Mesendoderm (in vitro differentiated cells): ENCODE measurements at regions not wholly inside any gene's neighbourhood (a gene's known extent, or its start where the extent isn't known, plus 50 kb on each side); places are given as distances from the start of the nearest gene placed in this dataset.
A peak's percentile ranks its signal among the peaks of the same experiment; 100 is the strongest.

Source experiments
- DNase-seq: peaks from one replicate; pipeline ENCODE4 v3.0.0; 2013
- H2AK5ac ChIP-seq: 2 replicates; pipeline ENCODE4 v1.6.1; 2013; ENCODE audit warnings: low read length, inconsistent platforms
- H2BK120ac ChIP-seq: 2 replicates; pipeline ENCODE4 v1.6.1; 2013; ENCODE audit warnings: low read depth, mild to moderate bottlenecking, low read length, moderate library complexity, mixed read lengths
- H2BK15ac ChIP-seq: replicated peaks from 2 replicates; pipeline ENCODE4 v1.6.1; 2013; ENCODE audit warnings: low read depth, mild to moderate bottlenecking, moderate library complexity
- H2BK5ac ChIP-seq: 2 replicates; pipeline ENCODE4 v1.6.1; 2013; ENCODE audit warnings: low read length, inconsistent platforms
- H3K18ac ChIP-seq: 2 replicates; pipeline ENCODE4 v1.6.1; 2013; ENCODE audit warnings: mild to moderate bottlenecking, low read length, mixed read lengths
- H3K23ac ChIP-seq: one replicate; pipeline ENCODE4 v1.6.1; 2013; ENCODE audit warnings: low read length
- H3K27ac ChIP-seq: 2 replicates; pipeline ENCODE4 v1.5.1; 2013; ENCODE audit warnings: low read depth, mild to moderate bottlenecking, inconsistent platforms, low read length, moderate library complexity
- H3K27me3 ChIP-seq: 2 replicates; pipeline ENCODE4 v1.6.1; 2013; ENCODE audit warnings: low read length, control low read depth, mild to moderate bottlenecking, inconsistent platforms; ENCODE audit not compliant: insufficient read depth, poor library complexity
- H3K36me3 ChIP-seq: 2 replicates; pipeline ENCODE4 v1.6.1; 2013; ENCODE audit warnings: low read length, inconsistent platforms; ENCODE audit not compliant: control insufficient read depth, insufficient read depth
- H3K4ac ChIP-seq: one replicate; pipeline ENCODE4 v1.6.1; 2013; ENCODE audit warnings: low read depth, mild to moderate bottlenecking, low read length, moderate library complexity
- H3K4me1 ChIP-seq: 2 replicates; pipeline ENCODE4 v1.6.1; 2013; ENCODE audit warnings: low read depth, low read length, inconsistent platforms; ENCODE audit not compliant: control insufficient read depth
- H3K4me2 ChIP-seq: 2 replicates; pipeline ENCODE4 v1.6.1; 2013; ENCODE audit warnings: low read length
- H3K4me3 ChIP-seq: 2 replicates; pipeline ENCODE4 v1.5.1; 2013; ENCODE audit warnings: mild to moderate bottlenecking, low read length
- H3K56ac ChIP-seq: one replicate; pipeline ENCODE4 v1.6.1; 2013; ENCODE audit warnings: low read length
- H3K79me1 ChIP-seq: 2 replicates; pipeline ENCODE4 v1.6.1; 2013; ENCODE audit warnings: low read length, inconsistent platforms
- H3K79me2 ChIP-seq: 2 replicates; pipeline ENCODE4 v1.6.1; 2013; ENCODE audit warnings: mild to moderate bottlenecking, low read length; ENCODE audit not compliant: control insufficient read depth, insufficient read depth
- H3K9ac ChIP-seq: 2 replicates; pipeline ENCODE4 v1.6.1; 2013; ENCODE audit warnings: low read length, inconsistent platforms
- H4K5ac ChIP-seq: one replicate; pipeline ENCODE4 v1.6.1; 2013; ENCODE audit warnings: low read length
- H4K8ac ChIP-seq: one replicate; pipeline ENCODE4 v1.6.1; 2013; ENCODE audit warnings: low read depth, mild to moderate bottlenecking, control low read depth, low read length, moderate library complexity
- WGBS: extraction: QIAGEN DNeasy Blood & Tissue Kit; methylation state at CpG from one replicate; pipeline ENCODE4 v1.1.7; 2013; ENCODE audit warnings: low lambda C conversion rate, missing lambda C conversion rate; ENCODE audit not compliant: insufficient coverage; ENCODE audit errors: extremely low coverage; 5-methylcytosine and 5-hydroxymethylcytosine counted together

- no peaks in the 10 kb centered on the region for H3K79me2 ChIP-seq
- H3K56ac ChIP-seq: no peak overlapping the region
- no peak overlapping the region for H3K4ac ChIP-seq
- no peak overlapping the region for H3K23ac ChIP-seq
- no peaks in the 10 kb centered on the region for H3K27me3 ChIP-seq
- no peak overlapping the region for H4K8ac ChIP-seq
- no peak overlapping the region for H2BK120ac ChIP-seq
- no peak overlapping the region for H4K5ac ChIP-seq
- no peak overlapping the region for H2BK5ac ChIP-seq
- H2BK15ac ChIP-seq: no peak overlapping the region
- no peaks in the 10 kb centered on the region for H3K36me3 ChIP-seq
- H3K27ac ChIP-seq: no peak overlapping the region
- DNase-seq: no peak
- H3K4me1 ChIP-seq: peaks cover 9% of the 10 kb centered on the region
- no peak overlapping the region for H3K9ac ChIP-seq
- no peak overlapping the region for H3K4me2 ChIP-seq
- H3K79me1 ChIP-seq: no peaks in the 10 kb centered on the region
- H2AK5ac ChIP-seq: no peak overlapping the region
- no peak overlapping the region for H3K18ac ChIP-seq
- WGBS: no CpG with 5 or more reads among the region's 5 CpGs
- H3K4me3 ChIP-seq: no peak overlapping the region
Observed at GRCh38 chr2:150129921-150130575, 357.4 kb downstream of the RND3 start.

- no CpG with 5 or more reads among the region's 4 CpGs for WGBS
- Histone ChIP-seq H3K27ac (no peak overlapping the region), H3K56ac (no peak overlapping the region), H3K36me3 (no peaks in the 10 kb centered on the region), H3K4me2 (no peak overlapping the region), H3K79me1 (no peaks in the 10 kb centered on the region), H4K8ac (no peak overlapping the region), H3K79me2 (no peaks in the 10 kb centered on the region), H3K4ac (no peak overlapping the region), H2BK5ac (no peak overlapping the region), H3K27me3 (no peaks in the 10 kb centered on the region), H3K23ac (no peak overlapping the region), H2BK15ac (peak overlapping the region; percentile 64), H3K4me3 (no peak overlapping the region), H2BK120ac (no peak overlapping the region), H3K4me1 (peaks cover 9% of the 10 kb centered on the region), H4K5ac (no peak overlapping the region), H2AK5ac (no peak overlapping the region), H3K9ac (no peak overlapping the region), H3K18ac (no peak overlapping the region)
- DNase-seq: no peak
Observed at GRCh38 chr2:150127995-150128394, 359.5 kb downstream of the RND3 start.

- H2BK5ac ChIP-seq: no peak overlapping the region
- peak; percentile 42 for DNase-seq
- H2BK120ac ChIP-seq: no peak overlapping the region
- no CpG with 5 or more reads among the region's 6 CpGs for WGBS
- no peak overlapping the region for H3K27ac ChIP-seq
- no peak overlapping the region for H3K4me2 ChIP-seq
- H3K36me3 ChIP-seq: no peaks in the 10 kb centered on the region
- H3K79me2 ChIP-seq: no peaks in the 10 kb centered on the region
- no peak overlapping the region for H3K56ac ChIP-seq
- peaks cover 9% of the 10 kb centered on the region for H3K4me1 ChIP-seq
- H3K4ac ChIP-seq: no peak overlapping the region
- no peak overlapping the region for H2BK15ac ChIP-seq
- no peak overlapping the region for H3K18ac ChIP-seq
- no peak overlapping the region for H3K9ac ChIP-seq
- H2AK5ac ChIP-seq: no peak overlapping the region
- no peak overlapping the region for H4K8ac ChIP-seq
- no peaks in the 10 kb centered on the region for H3K79me1 ChIP-seq
- H4K5ac ChIP-seq: no peak overlapping the region
- H3K27me3 ChIP-seq: no peaks in the 10 kb centered on the region
- no peak overlapping the region for H3K4me3 ChIP-seq
- H3K23ac ChIP-seq: no peak overlapping the region
Observed at GRCh38 chr2:150127346-150127990, 360.0 kb downstream of the RND3 start.

- Histone ChIP-seq H3K23ac (no peak overlapping the region), H2AK5ac (no peak overlapping the region), H3K4me3 (no peak overlapping the region), H3K56ac (no peak overlapping the region), H3K27me3 (no peaks in the 10 kb centered on the region), H4K5ac (no peak overlapping the region), H2BK120ac (no peak overlapping the region), H3K4ac (no peak overlapping the region), H2BK5ac (no peak overlapping the region), H3K4me1 (peaks cover 9% of the 10 kb centered on the region), H3K18ac (no peak overlapping the region), H4K8ac (no peak overlapping the region), H3K27ac (no peak overlapping the region), H3K79me1 (no peaks in the 10 kb centered on the region), H2BK15ac (no peak overlapping the region), H3K4me2 (no peak overlapping the region), H3K79me2 (no peaks in the 10 kb centered on the region), H3K9ac (no peak overlapping the region), H3K36me3 (no peaks in the 10 kb centered on the region)
- 100% methylated on average over 1 of the region's 2 CpGs for WGBS
- no peak for DNase-seq
Observed at GRCh38 chr2:150126839-150127238, 360.6 kb downstream of the RND3 start.

- no peaks in the 10 kb centered on the region for H3K79me1 ChIP-seq
- no peak overlapping the region for H3K4me3 ChIP-seq
- H3K18ac ChIP-seq: no peak overlapping the region
- H2AK5ac ChIP-seq: no peak overlapping the region
- no peak for DNase-seq
- peaks cover 9% of the 10 kb centered on the region for H3K4me1 ChIP-seq
- H3K56ac ChIP-seq: no peak overlapping the region
- H3K4ac ChIP-seq: no peak overlapping the region
- H3K36me3 ChIP-seq: no peaks in the 10 kb centered on the region
- H3K27ac ChIP-seq: no peak overlapping the region
- H4K5ac ChIP-seq: no peak overlapping the region
- H3K79me2 ChIP-seq: no peaks in the 10 kb centered on the region
- H2BK120ac ChIP-seq: no peak overlapping the region
- H2BK15ac ChIP-seq: no peak overlapping the region
- H4K8ac ChIP-seq: no peak overlapping the region
- no CpG with 5 or more reads among the region's 7 CpGs for WGBS
- no peak overlapping the region for H3K23ac ChIP-seq
- no peak overlapping the region for H3K9ac ChIP-seq
- no peak overlapping the region for H3K4me2 ChIP-seq
- no peak overlapping the region for H2BK5ac ChIP-seq
- no peaks in the 10 kb centered on the region for H3K27me3 ChIP-seq
Observed at GRCh38 chr2:150126143-150126740, 361.2 kb downstream of the RND3 start.
